GM12878 (cell line): ENCODE measurements at regions not wholly inside any gene's neighbourhood (a gene's known extent, or its start where the extent isn't known, plus 50 kb on each side); places are given as distances from the start of the nearest gene placed in this dataset.

Experiments used
- EGR1 ChIP-seq, 2 experiments: IDR thresholded peaks; 1 replicate in 1 of 2; 2 replicates in 1 of 2; pipeline ENCODE4 v1.6.1; 2011 to 2012; ENCODE audit warnings: low read depth in 2 of 2, low read length in 2 of 2, borderline replicate concordance in 1 of 2, mild to moderate bottlenecking in 1 of 2, moderate library complexity in 1 of 2
- EP300 ChIP-seq, 2 experiments: fragments of 150-350 bp in 1 of 2; IDR thresholded peaks; 2 replicates each; pipeline ENCODE4 v1.6.1; 2011 to 2012; ENCODE audit warnings: low read depth in 2 of 2, low read length in 2 of 2, borderline replicate concordance in 1 of 2, improper control_type of control experiment in 1 of 2, inconsistent platforms in 1 of 2; ENCODE audit not compliant: control insufficient read depth in 1 of 2
- TF ChIP-seq, protein P1 (sequence below): IDR thresholded peaks from 2 replicates; pipeline ENCODE4 v1.6.1; 2012; ENCODE audit warnings: low read depth, low read length, improper control_type of control experiment

DNA sequence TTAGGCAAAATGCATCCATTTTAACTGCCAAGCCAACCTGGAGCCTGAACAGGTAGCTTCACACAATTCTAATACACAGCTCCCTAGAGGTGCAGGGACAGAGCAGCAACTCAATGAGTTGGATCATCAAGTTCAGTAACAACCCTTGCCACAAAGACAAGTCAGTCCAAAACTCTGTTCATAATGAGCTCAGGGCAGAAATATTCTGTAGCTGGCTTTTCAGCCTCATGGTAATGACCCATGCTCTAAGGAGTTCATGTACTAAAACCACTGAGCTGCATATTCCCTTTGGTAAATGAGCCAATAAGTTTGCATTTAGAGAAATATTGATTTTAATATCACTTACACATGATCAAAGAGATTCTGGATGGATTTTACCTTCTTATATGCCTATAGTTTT is 316.1 kb downstream of the SEC23A start:
- TF ChIP-seq, protein P1, sequence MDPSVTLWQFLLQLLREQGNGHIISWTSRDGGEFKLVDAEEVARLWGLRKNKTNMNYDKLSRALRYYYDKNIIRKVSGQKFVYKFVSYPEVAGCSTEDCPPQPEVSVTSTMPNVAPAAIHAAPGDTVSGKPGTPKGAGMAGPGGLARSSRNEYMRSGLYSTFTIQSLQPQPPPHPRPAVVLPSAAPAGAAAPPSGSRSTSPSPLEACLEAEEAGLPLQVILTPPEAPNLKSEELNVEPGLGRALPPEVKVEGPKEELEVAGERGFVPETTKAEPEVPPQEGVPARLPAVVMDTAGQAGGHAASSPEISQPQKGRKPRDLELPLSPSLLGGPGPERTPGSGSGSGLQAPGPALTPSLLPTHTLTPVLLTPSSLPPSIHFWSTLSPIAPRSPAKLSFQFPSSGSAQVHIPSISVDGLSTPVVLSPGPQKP, result no peak
- TF ChIP-seq EGR1 (IDR thresholded peaks at IDR 0.05; ENCODE audit: borderline replicate concordance in 1 of 2, low read depth in 2 of 2, low read length in 2 of 2) (no peak), EP300 (IDR thresholded peaks at IDR 0.05; ENCODE audit: borderline replicate concordance in 1 of 2, control insufficient read depth in 1 of 2, low read depth in 2 of 2, low read length in 2 of 2) (no peak)
